HG03442 (cell line): ENCODE measurements at regions not wholly inside any gene's neighbourhood (a gene's known extent, or its start where the extent isn't known, plus 50 kb on each side); places are given as distances from the start of the nearest gene placed in this dataset.

Experiments
- ATAC-seq: cut with Tn5 transposase; IDR thresholded peaks from one replicate; pipeline ENCODE4 v1.9.1; 2021; ENCODE audit warnings: mild to moderate bottlenecking, moderate library complexity; ENCODE audit not compliant: unreplicated experiment

DNA sequence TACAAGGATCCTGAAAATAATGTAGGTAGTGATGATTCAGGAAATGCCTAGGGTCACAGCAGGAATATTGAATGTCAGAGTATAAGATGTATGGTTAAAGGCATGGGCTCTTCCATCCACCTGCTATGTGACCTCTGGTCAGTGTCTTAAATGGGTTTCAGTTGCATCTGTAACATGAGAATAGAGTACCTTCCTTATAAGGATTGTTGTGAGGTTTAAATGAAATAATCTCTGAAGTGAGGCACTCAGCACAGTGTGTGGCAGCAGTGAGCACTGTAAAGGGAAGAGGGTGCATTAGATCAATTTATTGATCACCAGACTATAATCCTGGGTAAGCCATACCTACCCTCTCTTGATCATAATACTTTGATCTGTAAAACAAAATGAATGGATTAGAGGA lies 319.1 kb downstream of the SLC4A3 start:
- no peak for ATAC-seq

DNA sequence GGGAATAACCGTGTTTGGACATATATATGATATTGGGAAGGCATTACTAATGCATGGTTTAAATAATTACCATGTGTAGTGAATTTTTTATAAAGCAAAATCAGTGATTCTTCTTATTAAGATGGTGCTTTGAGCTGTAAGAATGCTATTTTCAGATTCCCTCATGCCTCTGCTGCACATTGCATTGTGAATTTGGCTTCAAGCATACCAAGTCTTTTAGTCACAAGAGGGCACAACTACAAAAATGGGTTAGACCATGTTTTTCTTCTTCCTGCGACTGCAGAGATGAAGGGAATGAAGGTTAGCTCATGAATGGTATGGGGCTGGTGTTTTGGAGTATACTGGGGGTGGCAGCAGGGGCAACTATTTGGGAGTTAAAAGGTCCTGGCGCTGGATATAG lies 320.1 kb downstream of the SLC4A3 start:
- no peak for ATAC-seq

DNA sequence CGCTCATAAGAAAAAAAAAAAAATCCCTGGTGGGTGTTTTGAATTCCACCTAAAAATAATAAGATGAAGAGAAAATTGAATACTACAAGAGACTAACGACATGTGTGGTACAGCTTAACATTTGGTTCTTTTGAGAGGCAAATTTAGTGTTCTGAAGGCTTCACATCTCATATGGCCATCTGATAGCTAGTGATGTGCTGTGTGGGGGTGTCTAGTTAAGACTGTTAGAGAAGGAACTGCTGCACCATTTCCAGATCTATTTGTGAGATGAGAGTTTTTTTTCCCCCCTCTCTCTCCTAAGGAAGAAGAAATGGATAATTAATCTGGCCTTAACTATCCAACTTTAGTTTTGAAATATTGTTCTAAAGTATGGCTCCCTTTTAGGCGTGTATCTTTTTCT lies 321.6 kb downstream of the SLC4A3 start:
- no peak for ATAC-seq

GRCh38 chr2:219951099-219951498 lies 323.7 kb downstream of the SLC4A3 start:
- ATAC-seq = no peak

DNA sequence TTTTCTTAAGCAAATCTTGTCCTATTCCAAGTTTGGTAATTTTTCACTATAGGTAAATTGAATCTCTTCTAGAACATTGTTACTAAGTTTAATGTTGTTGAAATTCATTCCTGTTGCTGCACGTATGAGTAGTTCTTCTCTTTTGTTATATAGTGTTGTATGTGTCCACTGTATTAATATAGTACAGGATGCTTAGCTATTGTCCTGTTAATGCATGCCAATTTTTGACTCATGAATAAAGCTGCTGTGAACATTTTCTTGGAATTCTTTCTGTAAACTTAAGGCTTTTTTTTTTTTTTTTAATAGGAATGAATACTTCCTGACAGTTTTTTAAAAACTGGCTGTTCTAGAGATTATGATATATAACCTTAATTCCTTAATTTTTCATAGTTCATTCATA lies 326.9 kb downstream of the SLC4A3 start:
- no peak for ATAC-seq

- ATAC-seq = no peak
Measured at GRCh38 chr2:219957820-219958219, 330.4 kb downstream of the SLC4A3 start.

DNA sequence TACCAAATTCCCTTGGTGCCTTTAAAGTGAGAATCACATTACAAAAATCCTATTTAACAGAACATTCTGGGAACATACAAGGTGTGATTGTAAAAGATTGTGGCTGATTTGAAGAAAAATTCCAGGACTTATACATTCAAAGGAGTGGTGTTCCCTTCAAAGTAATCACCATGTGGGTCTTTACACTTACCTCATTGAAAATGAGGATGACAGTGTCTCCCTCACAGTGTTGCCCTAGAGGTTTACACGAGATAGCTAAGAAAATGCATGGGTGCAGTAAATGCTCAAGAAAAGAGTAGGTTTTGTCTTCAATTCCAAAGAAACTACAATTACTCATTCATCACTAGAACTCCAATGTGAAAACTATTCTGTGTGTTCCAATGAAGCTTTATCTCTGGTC lies 331.5 kb downstream of the SLC4A3 start:
- no peak for ATAC-seq

- no peak for ATAC-seq
Measured at GRCh38 chr2:219959471-219959870, 332.0 kb downstream of the SLC4A3 start.

DNA sequence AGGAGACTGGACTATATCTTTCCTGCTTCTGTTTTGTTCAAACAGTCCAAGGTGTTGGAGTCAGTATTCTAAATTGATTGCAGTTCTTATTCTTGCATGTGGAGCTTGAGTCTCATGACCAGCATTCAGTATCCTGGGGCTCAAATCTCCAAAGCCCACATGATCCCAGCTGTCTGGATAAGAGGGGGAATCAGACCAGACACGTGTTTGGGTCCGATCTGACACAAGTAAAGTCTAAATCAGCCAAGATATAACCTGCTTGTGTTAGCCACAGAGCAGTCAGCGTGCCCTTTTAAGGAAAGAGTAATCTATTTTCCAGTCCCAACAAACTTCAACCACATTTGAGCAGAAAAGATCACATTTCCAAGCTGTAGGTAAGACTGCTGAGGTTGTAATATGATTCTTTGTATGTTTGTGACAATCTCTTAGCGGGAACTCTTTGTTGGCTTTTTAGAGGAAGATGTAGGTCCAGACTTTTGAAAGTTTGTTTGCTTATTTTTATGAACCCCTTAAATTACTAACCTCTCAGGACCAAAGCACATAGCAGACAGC lies 334.6 kb downstream of the SLC4A3 start:
- no peak for ATAC-seq

DNA sequence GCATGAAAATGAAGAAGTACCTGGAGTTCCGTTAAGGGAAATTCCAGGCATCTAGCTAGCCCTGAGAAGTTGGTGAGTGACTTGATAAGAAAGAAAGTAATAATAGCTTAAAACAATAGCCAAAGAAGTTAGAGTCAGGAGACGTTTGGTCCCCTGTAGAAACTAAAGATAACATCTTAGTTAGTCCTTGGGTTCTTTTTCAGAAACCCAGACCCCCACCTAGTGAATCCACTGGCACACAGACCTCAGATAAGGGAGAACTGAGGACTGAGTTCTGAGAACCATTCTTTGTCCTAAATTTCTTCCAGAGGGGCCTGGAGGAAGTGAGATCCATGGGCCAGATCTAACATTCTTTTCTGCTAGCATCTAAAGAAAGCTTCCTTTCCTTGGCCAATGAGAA lies 335.4 kb downstream of the SLC4A3 start:
- ATAC-seq = no peak

- no peak for ATAC-seq
Measured at GRCh38 chr2:219965287-219966194, 338.1 kb downstream of the SLC4A3 start.

DNA sequence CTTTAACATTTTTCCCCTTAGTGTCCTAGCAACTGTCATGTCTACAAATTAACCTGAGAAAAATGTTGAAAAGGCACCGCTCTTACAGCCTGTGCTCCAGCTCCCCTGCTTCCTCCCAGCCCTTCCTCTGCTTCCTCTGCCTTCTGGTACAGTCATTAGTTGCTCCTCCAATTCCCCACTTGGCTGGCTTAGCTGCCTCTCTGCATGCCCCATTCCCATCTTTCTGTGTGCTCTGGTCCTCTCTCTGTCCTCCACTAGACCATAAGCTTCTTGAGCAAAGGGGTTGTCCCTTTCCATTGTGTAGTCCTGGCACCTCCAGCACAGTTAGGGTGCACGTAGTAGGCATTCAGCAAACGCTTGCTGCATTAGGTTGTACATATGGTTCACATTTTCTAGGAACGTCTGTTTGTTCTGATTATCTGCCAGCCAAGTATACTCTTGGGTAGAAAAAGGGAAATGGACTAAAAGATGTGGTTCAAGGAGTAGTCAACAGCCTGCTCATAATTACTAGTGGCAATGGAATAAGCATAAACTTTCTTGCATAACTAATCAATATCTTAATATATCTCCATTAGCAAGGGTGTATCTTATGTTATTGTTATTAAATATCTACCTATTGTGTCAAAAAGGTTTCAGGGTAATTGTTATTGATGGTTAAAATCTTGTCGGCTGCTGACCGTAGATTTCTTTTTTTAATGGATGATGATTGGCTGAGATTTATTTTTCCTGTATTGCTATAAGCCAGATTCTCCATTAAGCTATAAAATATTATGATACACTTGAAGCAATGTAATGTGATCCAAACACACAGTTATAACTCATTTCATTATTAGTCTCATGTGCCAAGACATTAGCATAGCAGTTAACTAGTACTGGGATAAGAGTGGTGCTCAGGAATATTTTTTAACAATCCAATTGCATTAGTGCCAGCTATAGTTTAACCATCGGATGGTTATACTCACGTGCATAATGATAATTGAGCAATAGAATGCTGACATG lies 340.1 kb downstream of the SLC4A3 start:
- ATAC-seq = no peak

DNA sequence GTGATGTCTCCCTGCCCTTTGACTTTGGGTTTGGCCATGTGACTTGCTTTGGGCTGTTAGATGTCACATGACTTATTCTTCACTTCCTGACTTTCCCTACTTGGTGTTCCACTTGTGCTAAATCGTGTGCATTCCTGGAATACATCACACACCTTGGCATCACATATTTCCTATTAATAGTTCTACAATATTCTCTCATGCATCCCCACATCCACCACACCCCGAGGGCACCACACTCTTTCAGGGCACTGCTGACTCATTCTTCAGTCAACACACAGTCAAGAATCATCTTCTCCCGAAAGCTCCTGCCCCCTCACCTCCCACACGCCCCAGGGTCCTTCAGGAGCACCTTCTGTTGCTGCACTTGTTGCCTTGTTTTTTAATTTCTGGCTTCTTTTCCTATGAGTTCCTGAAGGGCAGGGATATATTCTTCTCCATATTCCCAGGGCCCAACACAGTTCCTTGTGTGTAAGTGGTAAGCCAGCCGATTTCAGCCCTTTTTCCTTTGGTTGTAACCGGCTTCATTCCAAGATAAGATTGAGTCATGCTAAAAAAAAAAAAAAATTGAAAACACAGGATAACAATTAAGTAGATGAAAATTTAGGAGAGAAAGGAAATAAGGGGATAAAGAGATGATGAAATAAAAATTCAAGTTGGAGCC lies 341.4 kb downstream of the SLC4A3 start:
- no peak for ATAC-seq

DNA sequence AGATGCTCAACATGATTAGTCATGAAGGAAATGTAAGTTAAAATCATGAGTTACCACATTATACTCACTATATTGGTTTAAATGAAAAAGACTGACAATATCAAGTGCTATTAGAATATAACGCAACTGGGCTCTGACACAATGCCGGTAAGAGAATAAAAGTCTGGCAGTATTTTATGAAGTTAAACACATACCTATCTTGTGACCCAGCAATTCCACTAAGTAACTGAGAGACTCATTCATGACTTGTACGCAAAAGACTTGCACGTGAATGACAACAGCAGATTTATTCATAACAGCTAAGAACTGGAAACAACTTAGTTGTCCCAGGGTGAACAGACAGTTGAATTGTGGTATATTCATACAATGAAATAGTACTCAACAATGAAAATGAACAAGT lies 342.1 kb downstream of the SLC4A3 start:
- ATAC-seq = no peak

- no peak for ATAC-seq
Measured at GRCh38 chr2:219973136-219973535, 345.7 kb downstream of the SLC4A3 start.

GRCh38 chr2:219976871-219977270 lies 349.4 kb downstream of the SLC4A3 start:
- no peak for ATAC-seq

- ATAC-seq = no peak
Measured at GRCh38 chr2:219980638-219981037, 353.2 kb downstream of the SLC4A3 start.

DNA sequence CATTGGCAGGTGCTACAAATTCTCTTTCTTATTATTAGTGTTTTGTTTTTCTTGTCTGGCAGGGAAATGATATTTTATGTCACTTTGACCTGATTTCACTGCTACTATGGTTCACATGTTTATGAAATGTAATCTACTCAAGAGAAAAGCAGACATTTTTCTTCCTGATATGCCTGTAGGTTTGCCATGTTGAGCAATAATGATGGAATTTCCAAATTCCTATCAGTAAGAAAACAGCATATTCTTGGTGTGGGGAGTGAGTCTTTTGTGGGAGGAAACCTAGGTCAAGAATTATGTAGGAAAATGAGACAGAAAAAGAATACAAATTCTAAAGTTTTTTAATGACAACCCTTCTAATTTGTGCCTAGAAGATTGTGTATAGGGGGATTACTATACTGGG lies 356.4 kb downstream of the SLC4A3 start:
- no peak for ATAC-seq

- ATAC-seq = no peak
Measured at GRCh38 chr2:219985017-219985416, 357.6 kb downstream of the SLC4A3 start.

DNA sequence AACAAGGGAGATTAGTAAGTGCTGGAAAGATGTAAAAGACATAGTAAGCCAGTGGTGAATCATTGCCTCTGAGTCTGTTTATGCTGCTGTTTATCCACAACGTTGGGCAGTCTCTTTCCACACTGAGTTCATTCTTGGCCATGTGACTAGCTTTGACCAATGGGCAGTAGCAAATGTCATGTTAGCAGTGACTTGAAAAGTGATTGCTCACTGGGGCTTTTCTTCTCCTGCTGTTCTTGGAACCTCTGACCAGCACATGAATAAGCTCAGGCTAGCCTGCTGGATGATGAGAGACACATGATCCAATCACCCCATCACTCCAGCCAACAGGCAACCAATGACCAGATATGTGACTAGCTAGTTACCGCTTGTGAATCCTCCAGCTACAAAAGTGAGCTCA lies 360.4 kb downstream of the SLC4A3 start:
- ATAC-seq = no peak

DNA sequence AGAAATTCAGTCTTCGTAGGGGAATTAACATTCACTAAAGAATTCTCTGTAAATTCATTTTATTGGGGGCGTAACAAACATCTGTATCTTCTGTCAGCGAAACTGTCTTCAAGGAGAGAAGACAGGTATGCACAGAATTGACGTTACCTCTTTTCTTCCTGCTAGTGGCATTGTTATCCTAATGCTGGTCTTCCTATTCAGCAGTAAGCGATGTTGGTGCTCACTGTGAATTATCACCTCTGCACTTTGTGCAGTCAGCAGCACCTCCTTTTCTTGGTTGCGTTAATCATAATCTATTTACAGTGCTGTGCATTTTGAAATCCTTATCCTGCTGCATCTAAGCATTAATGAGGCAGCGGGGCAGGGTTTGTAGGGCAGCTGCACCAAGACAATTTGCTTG lies 362.3 kb downstream of the SLC4A3 start:
- no peak for ATAC-seq
